IMR-90 (cell line): ENCODE measurements at regions not wholly inside any gene's neighbourhood (a gene's known extent, or its start where the extent isn't known, plus 50 kb on each side); places are given as distances from the start of the nearest gene placed in this dataset.

Source experiments
- ATAC-seq: fragments of 200-7000 bp; cut with Tn5 transposase; 2 replicates; pipeline ENCODE4 v1.9.1; 2020; ENCODE audit warnings: low read depth, mild to moderate bottlenecking, moderate library complexity
- BruUV-seq: library from RNA; stranded (reverse); fragments of 400-500 nt; replicated peaks from 2 replicates; lab custom pipeline; 2021; lab: Mats Ljungman, UMichigan
- CTCF ChIA-PET: fragments of 300-600 bp; formaldehyde crosslinking; extraction: SDS; loops from one replicate; lab custom pipeline; 2021; ENCODE audit warnings: antibody characterized with exemption; lab: Yijun Ruan, JAX
- POLR2A ChIA-PET: fragments of 300-600 bp; sonication (Branson Sonifier 250); formaldehyde crosslinking; loops from one replicate; lab custom pipeline; 2022; ENCODE audit warnings: antibody characterized with exemption; ENCODE audit not compliant: unreplicated experiment; lab: Charles Lee
- DNase-seq: peaks from one replicate; pipeline ENCODE4 v3.0.0; 2013
- H2AFZ ChIP-seq: replicated peaks from 2 replicates; pipeline ENCODE3; 2013; ENCODE audit warnings: low read length, mild to moderate bottlenecking; ENCODE audit not compliant: poor library complexity
- H2AK5ac ChIP-seq: 2 replicates; pipeline ENCODE4 v1.6.1; 2013; ENCODE audit warnings: low read depth, low read length, inconsistent platforms
- H2AK9ac ChIP-seq: replicated peaks from 2 replicates; pipeline ENCODE3; 2013; ENCODE audit warnings: mild to moderate bottlenecking, low read depth, low read length, moderate library complexity; ENCODE audit not compliant: poor library complexity
- H2BK120ac ChIP-seq: 2 replicates; pipeline ENCODE4 v1.6.1; 2013; ENCODE audit warnings: low read depth, low read length, inconsistent platforms
- H2BK15ac ChIP-seq: 3 replicates; pipeline ENCODE4 v1.6.1; 2013; ENCODE audit warnings: low read depth, low read length, inconsistent platforms
- H2BK20ac ChIP-seq: 2 replicates; pipeline ENCODE4 v1.6.1; 2013; ENCODE audit warnings: low read depth, mild to moderate bottlenecking, inconsistent platforms, low read length, moderate library complexity
- H2BK5ac ChIP-seq: 2 replicates; pipeline ENCODE4 v1.6.1; 2013; ENCODE audit warnings: mild to moderate bottlenecking, low read depth, low read length, inconsistent platforms; ENCODE audit not compliant: poor library complexity, severe bottlenecking
- H3K14ac ChIP-seq: replicated peaks from 2 replicates; pipeline ENCODE4 v1.6.1; 2013; ENCODE audit warnings: low read depth, low read length, inconsistent platforms
- H3K18ac ChIP-seq: 2 replicates; pipeline ENCODE4 v1.6.1; 2013; ENCODE audit warnings: low read depth, low read length, control low read depth
- H3K23ac ChIP-seq: 2 replicates; pipeline ENCODE4 v1.6.1; 2013; ENCODE audit warnings: low read depth, low read length, inconsistent platforms
- H3K27ac ChIP-seq: 2 replicates; pipeline ENCODE4 v1.5.1; 2013; ENCODE audit warnings: mild to moderate bottlenecking, control low read depth, low read length; ENCODE audit not compliant: insufficient read depth
- H3K27me3 ChIP-seq: 2 replicates; pipeline ENCODE4 v1.6.1; 2013; ENCODE audit warnings: low read length; ENCODE audit not compliant: control insufficient read depth, insufficient read depth
- H3K36me3 ChIP-seq: 2 replicates; pipeline ENCODE4 v1.6.1; 2013; ENCODE audit warnings: low read length, mixed read lengths; ENCODE audit not compliant: control insufficient read depth, insufficient read depth
- H3K4ac ChIP-seq: 2 replicates; pipeline ENCODE4 v1.6.1; 2013; ENCODE audit warnings: low read depth, low read length, inconsistent platforms
- H3K4me1 ChIP-seq: 2 replicates; pipeline ENCODE4 v1.6.1; 2013; ENCODE audit warnings: low read length, mixed read lengths; ENCODE audit not compliant: control insufficient read depth, insufficient read depth
- H3K4me2 ChIP-seq: 2 replicates; pipeline ENCODE4 v1.6.1; 2013; ENCODE audit warnings: low read depth, mild to moderate bottlenecking, control low read depth, low read length, moderate library complexity
- H3K4me3 ChIP-seq: 2 replicates; pipeline ENCODE4 v1.5.1; 2013; ENCODE audit warnings: low read depth, mild to moderate bottlenecking, control low read depth, low read length, moderate library complexity; ENCODE audit not compliant: insufficient read depth
- H3K56ac ChIP-seq: 2 replicates; pipeline ENCODE4 v1.6.1; 2013; ENCODE audit warnings: low read length, inconsistent platforms; ENCODE audit not compliant: insufficient read depth; ENCODE audit errors: extremely low read depth
- H3K79me1 ChIP-seq, 2 experiments: 2 replicates each; pipeline ENCODE4 v1.6.1; 2013; ENCODE audit warnings: low read length in 2 of 2, inconsistent platforms in 1 of 2, low read depth in 1 of 2
- H3K9ac ChIP-seq: 2 replicates; pipeline ENCODE4 v1.6.1; 2013; ENCODE audit warnings: low read depth, low read length, control low read depth
- H3K9me1 ChIP-seq: 2 replicates; pipeline ENCODE4 v1.6.1; 2013; ENCODE audit warnings: low read length, inconsistent platforms; ENCODE audit not compliant: insufficient read depth
- H3K9me3 ChIP-seq: 2 replicates; pipeline ENCODE4 v1.6.1; 2013; ENCODE audit warnings: low read length; ENCODE audit not compliant: control insufficient read depth, insufficient read depth
- H4K20me1 ChIP-seq: 2 replicates; pipeline ENCODE4 v1.6.1; 2013; ENCODE audit warnings: low read length, inconsistent platforms; ENCODE audit not compliant: insufficient read depth
- H4K5ac ChIP-seq: 2 replicates; pipeline ENCODE4 v1.6.1; 2013; ENCODE audit warnings: mild to moderate bottlenecking, low read depth, low read length, control low read depth
- H4K8ac ChIP-seq, 2 experiments: 2 replicates each; pipeline ENCODE4 v1.6.1; 2013; ENCODE audit warnings: low read depth in 2 of 2, low read length in 2 of 2, control low read depth in 1 of 2, inconsistent platforms in 1 of 2
- H4K91ac ChIP-seq: 2 replicates; pipeline ENCODE4 v1.6.1; 2013; ENCODE audit warnings: low read depth, low read length, inconsistent platforms; ENCODE audit not compliant: insufficient read depth
- ELK1 ChIP-seq: fragments of 150-350 bp; IDR thresholded peaks from 2 replicates; pipeline ENCODE4 v1.6.1; 2016; ENCODE audit warnings: low read depth, mild to moderate bottlenecking, low read length, moderate library complexity, borderline replicate concordance
- WGBS, 2 experiments: methylation state at CpG; one replicate each; pipeline versions ENCODE4 v1.1.5 to v1.1.7; 2013; ENCODE audit warnings: missing lambda C conversion rate in 2 of 2; ENCODE audit not compliant: insufficient read length in 1 of 2; ENCODE audit errors: extremely low coverage in 2 of 2; 5-methylcytosine and 5-hydroxymethylcytosine counted together
- dilution Hi-C: fragments of 300-500 bp; cut with HindIII; formaldehyde crosslinking; loops from one replicate; pipeline ENCODE4 v1.14.3; 2018; ENCODE audit warnings: low sequenced_read_pairs; ENCODE audit not compliant: unreplicated experiment
- in situ Hi-C: fragments of 300-500 bp; cut with MboI; formaldehyde crosslinking; loops from 3 replicates; pipeline ENCODE4 v1.14.3; 2019; ENCODE audit warnings: low sequenced_read_pairs, inconsistent platforms, mixed read lengths
- intact Hi-C: fragments of 100-400 bp; cut with micrococcal nuclease; formaldehyde crosslinking; loops from 2 replicates; pipeline ENCODE4 v1.10.0; 2022

- Histone ChIP-seq H3K23ac (no peak overlapping the region), H2BK120ac (no peak overlapping the region), H2AFZ (no peak overlapping the region), H3K9ac (no peak overlapping the region), H3K27me3 (no peaks in the 10 kb centered on the region), H3K18ac (no peak overlapping the region), H4K8ac (no peak overlapping the region), H2BK15ac (no peak overlapping the region), H3K14ac (no peak overlapping the region), H4K91ac (no peak overlapping the region), H2AK5ac (no peak overlapping the region), H3K4me1 (no peaks in the 10 kb centered on the region), H4K5ac (no peak overlapping the region), H2AK9ac (no peak overlapping the region), H3K4me3 (no peak overlapping the region), H3K27ac (no peak overlapping the region), H3K79me1 (no peaks in the 10 kb centered on the region), H3K9me3 (peaks cover 13% of the 10 kb centered on the region), H3K4ac (no peak overlapping the region), H3K56ac (no peak overlapping the region), H2BK5ac (no peak overlapping the region), H2BK20ac (no peak overlapping the region), H3K4me2 (no peak overlapping the region), H4K20me1 (no peaks in the 10 kb centered on the region), H3K9me1 (no peaks in the 10 kb centered on the region), H3K36me3 (no peaks in the 10 kb centered on the region)
- in situ Hi-C loops = no loop called here
- ATAC-seq (no peak), DNase-seq (no peak)
- no peak for TF ChIP-seq ELK1
- POLR2A ChIA-PET = no interaction called here
- dilution Hi-C loops = no loop called here
- intact Hi-C loops = no loop called here
- no TSS peak for BruUV-seq
- CTCF ChIA-PET = no interaction called here
- no CpG with 5 or more reads among the region's 2 CpGs for WGBS, 2 experiments
Measured at GRCh38 chr16:8200839-8201238, 389.5 kb downstream of the TMEM114 start.
